GM12864 (cell line): ENCODE measurements at regions not wholly inside any gene's neighbourhood (a gene's known extent, or its start where the extent isn't known, plus 50 kb on each side); places are given as distances from the start of the nearest gene placed in this dataset.

Experiments used
- DNase-seq: peaks from one replicate; pipeline ENCODE4 v3.0.0-alpha.2; 2011; ENCODE audit warnings: low read depth
- H3K4me3 ChIP-seq: 2 replicates; pipeline ENCODE4 v1.5.1; 2011; ENCODE audit warnings: mild to moderate bottlenecking, low read depth, low read length, control low read depth
- TF ChIP-seq, protein P1 (sequence below): IDR thresholded peaks from 2 replicates; pipeline ENCODE4 v1.5.1; 2011; ENCODE audit warnings: low read depth, mild to moderate bottlenecking, moderate library complexity, low read length, control low read depth, inconsistent platforms; ENCODE audit errors: missing control alignments

DNA sequence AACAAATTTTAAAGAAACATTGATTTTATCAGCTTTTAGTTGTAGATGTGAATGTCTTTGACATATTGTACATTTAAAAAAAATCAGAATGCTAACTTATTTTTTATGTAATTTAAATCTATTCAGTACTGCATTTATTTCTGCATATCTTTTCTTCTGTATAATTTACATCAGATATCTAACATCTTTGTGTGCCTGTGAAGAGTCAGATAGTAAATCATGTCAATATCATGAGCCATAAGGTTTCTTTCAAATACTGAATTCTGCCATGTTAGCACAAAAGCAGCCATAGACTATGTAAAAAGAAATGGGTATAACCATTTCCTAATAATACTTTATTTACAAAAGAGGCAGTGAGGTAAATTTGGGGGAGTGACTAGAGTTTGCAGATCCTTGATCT, 1829.2 kb downstream of the NCAM2 start:
- H3K4me3 ChIP-seq = no peak overlapping the region
- TF ChIP-seq, protein P1, sequence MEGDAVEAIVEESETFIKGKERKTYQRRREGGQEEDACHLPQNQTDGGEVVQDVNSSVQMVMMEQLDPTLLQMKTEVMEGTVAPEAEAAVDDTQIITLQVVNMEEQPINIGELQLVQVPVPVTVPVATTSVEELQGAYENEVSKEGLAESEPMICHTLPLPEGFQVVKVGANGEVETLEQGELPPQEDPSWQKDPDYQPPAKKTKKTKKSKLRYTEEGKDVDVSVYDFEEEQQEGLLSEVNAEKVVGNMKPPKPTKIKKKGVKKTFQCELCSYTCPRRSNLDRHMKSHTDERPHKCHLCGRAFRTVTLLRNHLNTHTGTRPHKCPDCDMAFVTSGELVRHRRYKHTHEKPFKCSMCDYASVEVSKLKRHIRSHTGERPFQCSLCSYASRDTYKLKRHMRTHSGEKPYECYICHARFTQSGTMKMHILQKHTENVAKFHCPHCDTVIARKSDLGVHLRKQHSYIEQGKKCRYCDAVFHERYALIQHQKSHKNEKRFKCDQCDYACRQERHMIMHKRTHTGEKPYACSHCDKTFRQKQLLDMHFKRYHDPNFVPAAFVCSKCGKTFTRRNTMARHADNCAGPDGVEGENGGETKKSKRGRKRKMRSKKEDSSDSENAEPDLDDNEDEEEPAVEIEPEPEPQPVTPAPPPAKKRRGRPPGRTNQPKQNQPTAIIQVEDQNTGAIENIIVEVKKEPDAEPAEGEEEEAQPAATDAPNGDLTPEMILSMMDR = no peak
- DNase-seq = no peak

DNA sequence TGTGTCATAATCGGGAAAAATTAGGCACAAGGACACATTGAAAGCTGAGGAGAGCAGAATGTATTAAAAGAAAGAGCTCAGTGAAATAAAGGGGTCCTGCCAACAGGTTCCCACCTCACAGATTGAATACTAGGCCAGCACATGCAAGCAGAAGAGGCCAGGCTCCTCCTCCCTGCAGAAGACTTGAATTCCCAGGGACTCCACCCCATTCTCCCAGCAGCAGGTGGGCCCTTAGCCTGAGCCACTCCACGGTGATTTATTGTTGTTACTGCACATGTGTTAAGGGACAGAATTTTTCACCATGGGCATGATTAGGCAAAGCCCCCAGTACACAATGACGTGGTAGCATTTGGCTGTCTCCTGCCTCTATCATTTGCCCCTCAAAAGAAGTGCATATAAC, 1844.7 kb downstream of the NCAM2 start:
- no peak for DNase-seq
- TF ChIP-seq, protein P1 = no peak
- no peak overlapping the region for H3K4me3 ChIP-seq

DNA sequence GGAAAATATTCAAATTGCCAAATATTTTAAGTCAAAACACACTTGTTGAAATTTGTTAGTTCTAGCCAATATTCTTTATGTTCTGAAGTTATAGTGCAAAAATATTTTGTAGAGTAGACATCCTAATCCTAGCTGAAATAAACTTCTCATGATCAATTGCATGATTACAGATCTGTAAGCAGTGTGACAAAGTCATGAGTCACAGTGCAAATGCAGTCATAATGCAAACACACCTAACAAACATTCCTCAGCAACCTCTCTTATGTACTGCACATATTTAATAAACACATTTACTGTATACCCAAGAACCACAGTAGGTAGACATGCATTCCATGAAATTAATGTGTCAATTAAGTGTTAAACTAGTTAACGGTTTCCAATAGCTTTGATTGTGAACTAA, 1857.4 kb downstream of the NCAM2 start:
- TF ChIP-seq, protein P1 = no peak
- H3K4me3 ChIP-seq = no peak overlapping the region
- no peak for DNase-seq

DNA sequence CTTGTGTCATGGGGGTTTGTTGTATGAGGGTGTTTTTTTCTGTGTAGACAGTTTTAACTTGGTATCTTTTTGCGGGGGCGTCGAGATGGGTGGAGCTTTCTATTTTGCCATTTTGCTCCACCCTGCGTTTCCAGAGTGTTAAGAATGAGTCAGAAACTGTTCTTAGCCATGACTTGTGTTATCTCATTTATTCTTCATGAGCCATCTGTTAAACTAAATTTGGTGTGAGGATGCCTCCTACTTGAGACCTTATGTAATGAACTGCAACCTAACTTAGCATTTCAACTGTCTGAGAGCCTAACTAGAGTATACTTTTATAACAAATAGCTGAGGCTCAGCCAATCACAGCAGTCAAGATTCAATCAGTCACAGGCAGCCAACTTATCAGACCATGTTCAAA, 1873.5 kb downstream of the NCAM2 start:
- H3K4me3 ChIP-seq = no peak overlapping the region
- TF ChIP-seq, protein P1 = no peak
- DNase-seq = no peak

DNA sequence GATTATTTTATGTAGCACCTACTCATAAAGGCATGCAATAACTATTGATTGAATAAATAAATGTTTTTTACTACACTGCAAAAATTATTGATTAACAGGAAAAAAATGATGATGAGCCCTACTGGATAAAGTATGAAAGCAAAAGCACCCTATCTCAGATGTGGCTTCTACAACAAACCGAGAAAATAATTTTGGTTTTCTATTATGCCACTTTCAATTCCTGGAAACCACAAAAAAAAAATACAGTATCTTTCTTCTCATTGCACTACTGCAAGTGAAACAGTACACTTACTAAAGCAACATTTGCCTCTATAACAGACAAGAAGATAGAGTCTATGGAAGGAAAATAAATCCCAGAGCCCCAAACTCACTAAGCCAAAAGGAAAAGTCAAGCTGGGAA, 1882.4 kb downstream of the NCAM2 start:
- no peak for DNase-seq
- no peak overlapping the region for H3K4me3 ChIP-seq
- TF ChIP-seq, protein P1 = no peak

DNA sequence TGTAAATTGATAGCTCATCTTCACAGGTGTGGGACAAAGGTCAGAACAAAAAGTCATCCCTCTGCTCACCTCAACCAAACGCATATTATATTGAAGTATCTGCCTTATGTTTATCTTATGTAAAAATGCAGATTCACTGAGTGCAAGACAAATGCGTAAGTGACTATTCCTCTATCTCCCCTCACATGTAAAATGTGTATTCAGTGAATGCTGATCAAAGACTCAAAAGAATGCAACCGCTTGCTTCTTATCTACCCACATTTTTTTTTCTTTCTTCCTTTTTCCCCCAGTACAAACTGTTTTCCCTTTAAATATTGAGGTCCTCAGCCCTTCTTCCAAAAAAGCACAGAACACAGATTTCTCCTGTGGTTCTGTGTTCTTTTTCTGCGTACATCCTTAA, 1882.9 kb downstream of the NCAM2 start:
- TF ChIP-seq, protein P1 = no peak
- no peak for DNase-seq
- no peak overlapping the region for H3K4me3 ChIP-seq

DNA sequence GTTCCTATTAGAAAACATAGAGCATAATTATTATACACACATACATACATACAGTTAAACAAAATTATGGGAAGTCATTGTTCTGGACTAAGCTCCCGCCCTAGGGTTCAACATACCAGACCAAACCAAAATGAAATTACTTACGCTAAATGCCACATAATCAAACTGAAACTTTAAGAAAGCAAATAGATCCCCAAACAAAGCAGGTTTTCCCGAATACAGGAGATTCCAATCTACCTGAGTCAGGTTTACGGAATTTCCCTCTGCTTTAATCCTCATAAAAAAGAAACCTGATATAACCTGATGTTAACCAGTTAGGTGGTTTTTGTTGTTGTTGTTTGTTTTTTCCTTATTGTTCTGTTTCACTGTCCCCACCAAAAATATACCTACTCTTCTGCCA, 1886.9 kb downstream of the NCAM2 start:
- DNase-seq = no peak
- TF ChIP-seq, protein P1 = no peak

More for the DNA sequence above, 1886.9 kb downstream of the NCAM2 start:
- H3K4me3 ChIP-seq = no peak overlapping the region
